ENCODE measurements at regions not wholly inside any gene's neighbourhood (a gene's known extent, or its start where the extent isn't known, plus 50 kb on each side); places are given as distances from the start of the nearest gene placed in this dataset.

DNA sequence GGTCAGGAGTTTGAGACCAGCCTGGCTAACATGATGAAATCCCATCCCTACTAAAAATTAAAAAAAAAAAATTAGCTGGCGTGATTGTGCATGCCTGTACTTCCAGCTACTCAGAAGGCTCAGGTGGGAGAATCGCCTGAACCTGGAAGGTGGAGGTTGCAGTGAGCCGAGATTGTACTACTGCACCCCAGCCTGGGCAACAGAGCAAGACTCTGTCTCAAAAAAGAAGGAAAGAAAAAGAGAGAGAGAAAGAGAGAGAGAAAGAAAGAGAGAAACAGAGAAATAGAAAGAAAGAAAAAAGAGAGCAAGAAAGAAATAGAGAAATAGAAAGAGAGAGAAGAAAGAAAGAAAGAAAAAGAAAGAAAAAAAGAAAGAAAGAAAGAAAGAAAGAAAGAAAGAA, 292.8 kb upstream of the KLF6 start:
- Histone ChIP-seq H4K20me1 (ENCODE audit: control insufficient read depth, insufficient read depth, low read length, poor library complexity, severe bottlenecking) (no peaks in the 10 kb centered on the region), H3K4me1 (ENCODE audit: control insufficient read depth in 2 of 2, insufficient read depth in 2 of 2, low read length in 2 of 2) (peaks cover 9 to 12% of the 10 kb centered on the region in 2 donors), H3K27me3 (replicated peaks in 1 of 4; ENCODE audit: control extremely low read depth in 1 of 4, control insufficient read depth in 3 of 4, insufficient read depth in 4 of 4, low read length in 3 of 4) (no peaks in the 10 kb centered on the region), H3K4me3 (ENCODE audit: control extremely low read depth in 1 of 5, extremely low read depth in 1 of 5, insufficient read depth in 1 of 5, low read depth in 2 of 5, low read length in 4 of 5) (no peak overlapping the region), H3K79me2 (ENCODE audit: control insufficient read depth, insufficient read depth, low read length) (no peaks in the 10 kb centered on the region), H3K27ac (ENCODE audit: low read length in 2 of 2) (no peak overlapping the region), H3K36me3 (replicated peaks in 1 of 2; ENCODE audit: control extremely low read depth in 1 of 2, control insufficient read depth in 1 of 2, extremely low read depth in 1 of 2, insufficient read depth in 2 of 2, low read length in 1 of 2) (no peaks in the 10 kb centered on the region), H3K9ac (ENCODE audit: low read length) (no peak overlapping the region), H2AFZ (ENCODE audit: insufficient read depth, low read depth, low read length, poor library complexity, severe bottlenecking) (no peak overlapping the region), H3K9me3 (ENCODE audit: control extremely low read depth in 1 of 3, control insufficient read depth in 2 of 3, insufficient read depth in 1 of 3, low read length in 2 of 3) (no peaks in the 10 kb centered on the region), H3K4me2 (replicated peaks; ENCODE audit: low read depth, low read length, poor library complexity, severe bottlenecking) (no peak overlapping the region)
- POLR2A ChIA-PET = no interaction called here
- Mint-ChIP-seq H3K9me3 (ENCODE audit: insufficient read depth) (no peaks in the 10 kb centered on the region), H3K4me3 (no peak overlapping the region), H3K4me1 (peaks cover 15% of the 10 kb centered on the region), H3K27ac (no peak overlapping the region), H3K27me3 (no peaks in the 10 kb centered on the region)
- intact Hi-C loops (cut with micrococcal nuclease) = no loop called here
- no peak for ATAC-seq (ENCODE audit: low read depth)
- CTCF ChIA-PET = no interaction called here
- 86% methylated on average over 1 of the region's 3 CpGs for WGBS (ENCODE audit: insufficient coverage)
- DNase-seq = no peak
- TF ChIP-seq EZH2 (IDR thresholded peaks at IDR 0.05; ENCODE audit: borderline replicate concordance, insufficient read depth, low read depth, low read length, poor library complexity, severe bottlenecking) = no peak
- no peak for TF ChIP-seq CTCF (IDR thresholded peaks at IDR 0.05)

DNA sequence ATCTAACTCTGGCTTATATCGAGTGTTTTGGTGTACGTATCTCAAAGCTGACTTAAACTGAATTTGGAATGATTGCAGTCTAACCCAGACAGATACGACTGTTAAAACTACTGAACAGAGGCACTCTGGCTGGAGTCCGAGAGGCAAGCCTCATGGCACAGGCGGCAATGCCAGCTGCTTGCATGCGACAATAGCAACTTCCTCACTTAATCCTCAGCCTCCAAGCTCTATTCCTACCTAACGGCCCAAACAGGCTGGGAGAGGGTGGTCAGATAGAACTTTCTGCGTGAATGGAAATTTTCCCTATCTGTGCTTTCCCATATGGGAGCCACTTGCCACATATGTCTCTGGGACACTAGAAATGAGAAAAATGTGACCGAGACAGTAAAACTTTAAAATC, 292.0 kb upstream of the KLF6 start:
- H3K27ac Mint-ChIP-seq = no peak overlapping the region
- peaks cover 9 to 12% of the 10 kb centered on the region in 2 donors for H3K4me1 ChIP-seq (ENCODE audit: control insufficient read depth in 2 of 2, insufficient read depth in 2 of 2, low read length in 2 of 2)
- no peaks in the 10 kb centered on the region for H3K79me2 ChIP-seq (ENCODE audit: control insufficient read depth, insufficient read depth, low read length)
- no peak overlapping the region for H3K27ac ChIP-seq (ENCODE audit: low read length in 2 of 2)
- H3K36me3 ChIP-seq (replicated peaks in 1 of 2; ENCODE audit: control extremely low read depth in 1 of 2, control insufficient read depth in 1 of 2, extremely low read depth in 1 of 2, insufficient read depth in 2 of 2, low read length in 1 of 2) = no peaks in the 10 kb centered on the region
- 100% methylated on average over 5 of the region's 9 CpGs for WGBS (ENCODE audit: insufficient coverage)
- DNase-seq (no peak), ATAC-seq (ENCODE audit: low read depth) (no peak)
- no peaks in the 10 kb centered on the region for H3K9me3 ChIP-seq (ENCODE audit: control extremely low read depth in 1 of 3, control insufficient read depth in 2 of 3, insufficient read depth in 1 of 3, low read length in 2 of 3)
- H3K9ac ChIP-seq (ENCODE audit: low read length) = no peak overlapping the region
- no peaks in the 10 kb centered on the region for H3K27me3 Mint-ChIP-seq
- no peaks in the 10 kb centered on the region for H4K20me1 ChIP-seq (ENCODE audit: control insufficient read depth, insufficient read depth, low read length, poor library complexity, severe bottlenecking)
- POLR2A ChIA-PET = no interaction called here
- H3K27me3 ChIP-seq (replicated peaks in 1 of 4; ENCODE audit: control extremely low read depth in 1 of 4, control insufficient read depth in 3 of 4, insufficient read depth in 4 of 4, low read length in 3 of 4) = no peaks in the 10 kb centered on the region
- no peaks in the 10 kb centered on the region for H3K9me3 Mint-ChIP-seq (ENCODE audit: insufficient read depth)
- TF ChIP-seq EZH2 (IDR thresholded peaks at IDR 0.05; ENCODE audit: borderline replicate concordance, insufficient read depth, low read depth, low read length, poor library complexity, severe bottlenecking) (no peak), CTCF (IDR thresholded peaks at IDR 0.05) (no peak)
- no peak overlapping the region for H2AFZ ChIP-seq (ENCODE audit: insufficient read depth, low read depth, low read length, poor library complexity, severe bottlenecking)
- CTCF ChIA-PET = no interaction called here
- no peak overlapping the region for H3K4me2 ChIP-seq (replicated peaks; ENCODE audit: low read depth, low read length, poor library complexity, severe bottlenecking)
- H3K4me1 Mint-ChIP-seq = peaks cover 15% of the 10 kb centered on the region
- no peak overlapping the region for H3K4me3 ChIP-seq (ENCODE audit: control extremely low read depth in 1 of 5, extremely low read depth in 1 of 5, insufficient read depth in 1 of 5, low read depth in 2 of 5, low read length in 4 of 5)
- H3K4me3 Mint-ChIP-seq = no peak overlapping the region
- intact Hi-C loops (cut with micrococcal nuclease) = no loop called here

Measured in B cell (primary cell).